HL-60 (cell line): ENCODE measurements at regions not wholly inside any gene's neighbourhood (a gene's known extent, or its start where the extent isn't known, plus 50 kb on each side); places are given as distances from the start of the nearest gene placed in this dataset.

ENCODE experiments used
- DNase-seq, 2 experiments: peaks; one replicate each; pipeline ENCODE4 v3.0.0-alpha.2; 2010 to 2020; ENCODE audit warnings: low read depth in 1 of 2, low spot score in 1 of 2
- H3K27ac ChIP-seq: fragments of 250-450 bp; sonication (Bioruptor Pico); replicated peaks from 2 replicates; pipeline ENCODE4 v1.5.1; 2020; ENCODE audit warnings: mild to moderate bottlenecking, moderate library complexity
- H3K27me3 ChIP-seq: fragments of 250-450 bp; sonication (Bioruptor Pico); 2 replicates; pipeline ENCODE4 v1.5.1; 2021; ENCODE audit warnings: mild to moderate bottlenecking, moderate library complexity; ENCODE audit not compliant: insufficient read depth, poor library complexity, severe bottlenecking
- H3K4me3 ChIP-seq: replicated peaks from 2 replicates; pipeline ENCODE4 v1.5.1; 2011; ENCODE audit warnings: mild to moderate bottlenecking, control low read depth, low read length; ENCODE audit not compliant: insufficient read depth
- GABPA ChIP-seq: IDR thresholded peaks from 2 replicates; pipeline ENCODE4 v1.6.1; 2012; ENCODE audit warnings: low read depth
- POLR2AphosphoS5 ChIP-seq: IDR thresholded peaks from 2 replicates; pipeline ENCODE4 v1.6.1; 2012; ENCODE audit warnings: low read depth
- SPI1 ChIP-seq: IDR thresholded peaks from 2 replicates; pipeline ENCODE4 v1.6.1; 2012; ENCODE audit warnings: low read depth, mild to moderate bottlenecking, borderline replicate concordance
- TF ChIP-seq, protein P1 (sequence below): IDR thresholded peaks from one replicate; pipeline ENCODE4 v1.5.1; 2011; ENCODE audit warnings: low read length, control low read depth, inconsistent platforms; ENCODE audit not compliant: insufficient read depth
- TF ChIP-seq, protein P2 (sequence below): IDR thresholded peaks from 2 replicates; pipeline ENCODE4 v1.6.1; 2012; ENCODE audit warnings: low read depth; ENCODE audit not compliant: insufficient replicate concordance

DNA sequence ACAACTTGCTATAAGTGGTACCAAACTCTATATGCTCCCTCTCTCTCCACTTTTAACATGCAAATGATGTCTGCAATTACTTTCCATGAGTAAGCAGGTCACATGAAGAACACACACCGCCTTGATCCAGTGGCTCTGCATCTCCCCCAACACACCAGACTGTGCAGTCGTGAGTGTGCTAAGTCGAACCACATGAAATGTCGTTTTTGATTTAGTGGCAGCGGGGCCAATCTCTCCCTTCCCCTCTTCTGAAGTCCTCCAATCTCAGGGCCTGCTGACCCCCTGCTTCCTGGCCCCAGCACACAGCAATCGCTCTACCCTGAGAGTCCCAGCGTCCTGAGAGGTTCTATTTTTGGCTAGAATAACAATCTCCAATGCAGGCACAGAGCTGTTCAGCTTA lies 312.5 kb downstream of the SHQ1 start:
- Histone ChIP-seq H3K27ac (no peak overlapping the region), H3K4me3 (no peak overlapping the region), H3K27me3 (no peaks in the 10 kb centered on the region)
- TF ChIP-seq, protein P1, sequence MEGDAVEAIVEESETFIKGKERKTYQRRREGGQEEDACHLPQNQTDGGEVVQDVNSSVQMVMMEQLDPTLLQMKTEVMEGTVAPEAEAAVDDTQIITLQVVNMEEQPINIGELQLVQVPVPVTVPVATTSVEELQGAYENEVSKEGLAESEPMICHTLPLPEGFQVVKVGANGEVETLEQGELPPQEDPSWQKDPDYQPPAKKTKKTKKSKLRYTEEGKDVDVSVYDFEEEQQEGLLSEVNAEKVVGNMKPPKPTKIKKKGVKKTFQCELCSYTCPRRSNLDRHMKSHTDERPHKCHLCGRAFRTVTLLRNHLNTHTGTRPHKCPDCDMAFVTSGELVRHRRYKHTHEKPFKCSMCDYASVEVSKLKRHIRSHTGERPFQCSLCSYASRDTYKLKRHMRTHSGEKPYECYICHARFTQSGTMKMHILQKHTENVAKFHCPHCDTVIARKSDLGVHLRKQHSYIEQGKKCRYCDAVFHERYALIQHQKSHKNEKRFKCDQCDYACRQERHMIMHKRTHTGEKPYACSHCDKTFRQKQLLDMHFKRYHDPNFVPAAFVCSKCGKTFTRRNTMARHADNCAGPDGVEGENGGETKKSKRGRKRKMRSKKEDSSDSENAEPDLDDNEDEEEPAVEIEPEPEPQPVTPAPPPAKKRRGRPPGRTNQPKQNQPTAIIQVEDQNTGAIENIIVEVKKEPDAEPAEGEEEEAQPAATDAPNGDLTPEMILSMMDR, result no peak
- TF ChIP-seq GABPA (no peak), POLR2AphosphoS5 (no peak), SPI1 (no peak)
- TF ChIP-seq, protein P2, sequence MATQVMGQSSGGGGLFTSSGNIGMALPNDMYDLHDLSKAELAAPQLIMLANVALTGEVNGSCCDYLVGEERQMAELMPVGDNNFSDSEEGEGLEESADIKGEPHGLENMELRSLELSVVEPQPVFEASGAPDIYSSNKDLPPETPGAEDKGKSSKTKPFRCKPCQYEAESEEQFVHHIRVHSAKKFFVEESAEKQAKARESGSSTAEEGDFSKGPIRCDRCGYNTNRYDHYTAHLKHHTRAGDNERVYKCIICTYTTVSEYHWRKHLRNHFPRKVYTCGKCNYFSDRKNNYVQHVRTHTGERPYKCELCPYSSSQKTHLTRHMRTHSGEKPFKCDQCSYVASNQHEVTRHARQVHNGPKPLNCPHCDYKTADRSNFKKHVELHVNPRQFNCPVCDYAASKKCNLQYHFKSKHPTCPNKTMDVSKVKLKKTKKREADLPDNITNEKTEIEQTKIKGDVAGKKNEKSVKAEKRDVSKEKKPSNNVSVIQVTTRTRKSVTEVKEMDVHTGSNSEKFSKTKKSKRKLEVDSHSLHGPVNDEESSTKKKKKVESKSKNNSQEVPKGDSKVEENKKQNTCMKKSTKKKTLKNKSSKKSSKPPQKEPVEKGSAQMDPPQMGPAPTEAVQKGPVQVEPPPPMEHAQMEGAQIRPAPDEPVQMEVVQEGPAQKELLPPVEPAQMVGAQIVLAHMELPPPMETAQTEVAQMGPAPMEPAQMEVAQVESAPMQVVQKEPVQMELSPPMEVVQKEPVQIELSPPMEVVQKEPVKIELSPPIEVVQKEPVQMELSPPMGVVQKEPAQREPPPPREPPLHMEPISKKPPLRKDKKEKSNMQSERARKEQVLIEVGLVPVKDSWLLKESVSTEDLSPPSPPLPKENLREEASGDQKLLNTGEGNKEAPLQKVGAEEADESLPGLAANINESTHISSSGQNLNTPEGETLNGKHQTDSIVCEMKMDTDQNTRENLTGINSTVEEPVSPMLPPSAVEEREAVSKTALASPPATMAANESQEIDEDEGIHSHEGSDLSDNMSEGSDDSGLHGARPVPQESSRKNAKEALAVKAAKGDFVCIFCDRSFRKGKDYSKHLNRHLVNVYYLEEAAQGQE, result no peak
- DNase-seq, result no peak

DNA sequence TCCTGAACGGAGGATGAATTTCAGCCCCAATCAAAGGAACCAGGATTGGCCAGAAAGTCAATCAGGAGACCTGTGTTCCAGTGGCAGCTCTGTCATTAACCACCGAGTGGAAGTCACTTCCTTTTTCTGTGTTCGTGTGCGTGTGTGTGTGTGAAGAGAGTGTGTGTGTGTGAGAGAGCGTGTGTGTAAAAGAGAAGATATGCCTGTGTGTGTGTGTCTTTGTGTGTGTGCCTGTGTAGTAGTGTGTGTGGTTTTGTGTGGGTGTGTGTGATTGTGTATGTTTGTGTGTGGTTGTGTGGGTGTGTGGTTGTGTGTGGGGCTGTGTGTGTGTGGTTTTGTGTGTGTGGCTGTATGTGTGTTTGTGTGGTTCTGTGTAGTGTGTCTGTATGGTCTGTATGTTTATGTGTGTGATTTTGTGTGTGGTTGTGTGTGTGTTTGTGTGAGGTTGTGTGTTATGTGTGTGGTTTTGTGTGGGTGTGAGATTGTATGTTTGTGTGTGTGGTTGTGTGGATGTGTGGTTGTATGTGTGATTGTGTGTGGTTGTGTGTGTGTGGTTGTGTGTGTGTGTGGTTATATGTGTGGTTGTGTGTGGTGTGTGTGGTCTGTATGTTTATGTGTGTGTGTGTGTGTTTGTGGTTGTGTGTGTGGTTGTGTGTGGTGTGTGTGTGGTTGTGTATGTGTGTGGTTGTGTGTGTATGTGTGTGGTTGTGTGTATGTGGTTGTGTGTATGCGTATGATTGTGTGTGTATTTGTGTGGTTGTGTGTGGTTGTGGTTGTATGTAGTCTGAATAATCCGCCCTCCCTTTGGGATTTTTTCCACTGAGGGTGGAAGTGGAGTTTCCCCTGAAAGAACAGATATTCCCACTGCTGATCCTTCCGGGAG lies 314.4 kb downstream of the SHQ1 start:
- Histone ChIP-seq H3K4me3 (no peak overlapping the region), H3K27ac (no peak overlapping the region), H3K27me3 (no peaks in the 10 kb centered on the region)
- no peak for TF ChIP-seq GABPA
- TF ChIP-seq, protein P1, result no peak
- peak; percentile 94 for TF ChIP-seq SPI1
- TF ChIP-seq POLR2AphosphoS5, result no peak
- TF ChIP-seq, protein P2, result no peak
- peak; percentile 44 to 72 for DNase-seq

DNA sequence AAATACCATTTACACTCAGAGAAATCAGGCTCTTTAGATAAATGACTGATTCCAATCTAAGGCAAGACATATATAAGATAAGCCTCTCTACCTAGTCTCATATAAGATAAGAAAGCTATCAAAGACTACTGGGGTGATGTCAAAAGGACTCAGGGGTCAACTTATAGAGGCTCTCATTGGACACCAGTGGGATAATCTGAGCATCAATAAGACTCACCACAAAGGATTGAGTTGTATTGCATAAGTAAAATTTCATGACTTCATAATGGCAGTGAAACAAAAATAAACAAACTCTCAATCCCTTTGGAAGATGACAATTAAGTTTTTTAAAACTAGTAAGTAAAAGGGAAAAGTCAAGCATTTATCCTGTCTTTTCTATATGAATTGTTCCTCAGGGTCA lies 317.8 kb downstream of the SHQ1 start:
- DNase-seq, result no peak
- no peak overlapping the region for H3K4me3 ChIP-seq
- no peak overlapping the region for H3K27ac ChIP-seq
- TF ChIP-seq, protein P2, result no peak
- TF ChIP-seq SPI1 (no peak), GABPA (no peak), POLR2AphosphoS5 (no peak)
- TF ChIP-seq, protein P1, result no peak
- no peaks in the 10 kb centered on the region for H3K27me3 ChIP-seq
